Right lobe of liver (tissue), 6 donors: ENCODE measurements at regions not wholly inside any gene's neighbourhood (a gene's known extent, or its start where the extent isn't known, plus 50 kb on each side); places are given as distances from the start of the nearest gene placed in this dataset.

ENCODE experiments used
- ATAC-seq, 4 donors: fragments of 200-7000 bp; cut with Tn5 transposase; one replicate each; pipeline ENCODE4 v1.9.1; 2020; ENCODE audit warnings: mild to moderate bottlenecking in 4 of 4, moderate library complexity in 4 of 4
- DNase-seq, 3 donors: peaks; one replicate each; pipeline ENCODE4 v3.0.0-alpha.2; 2020
- H3K27ac ChIP-seq, 3 donors: fragments of 200-600 bp; one replicate each; pipeline ENCODE4 v1.8.0; 2022
- H3K27me3 ChIP-seq, 2 donors: fragments of 200-600 bp; one replicate each; pipeline ENCODE4 v1.8.0; 2022
- H3K36me3 ChIP-seq, 4 donors: fragments of 200-600 bp; sonication (generic) in 1 of 4; one replicate each; pipeline versions ENCODE4 v1.5.1 to v1.8.0; 2017 to 2022; ENCODE audit warnings: control low read depth in 1 of 4
- H3K4me1 ChIP-seq, 4 donors: fragments of 200-600 bp; sonication (generic) in 1 of 4; one replicate each; pipeline versions ENCODE4 v1.5.1 to v1.8.0; 2017 to 2022; ENCODE audit warnings: control low read depth in 1 of 4
- H3K4me3 ChIP-seq, 3 donors: fragments of 200-600 bp; one replicate each; pipeline ENCODE4 v1.8.0; 2022
- H3K9me3 ChIP-seq, 4 donors: fragments of 200-600 bp; sonication (generic) in 1 of 4; one replicate each; pipeline versions ENCODE4 v1.5.1 to v1.8.0; 2017 to 2022; ENCODE audit warnings: control low read depth in 1 of 4
- CTCF ChIP-seq, 4 donors: fragments of 200-600 bp in 3 of 4; fragments of 450-650 bp in 1 of 4; IDR thresholded peaks; one replicate each; pipeline versions ENCODE4 v1.5.1 to v1.8.0; 2016 to 2022; ENCODE audit warnings: antibody characterized with exemption in 4 of 4, mild to moderate bottlenecking in 2 of 4
- POLR2A ChIP-seq: fragments of 450-650 bp; IDR thresholded peaks from one replicate; pipeline ENCODE4 v1.6.1; 2017; ENCODE audit warnings: antibody characterized with exemption, mild to moderate bottlenecking
- whole genome bisulfite sequencing: methylation state at CpG from one replicate; pipeline ENCODE4 v1.1.6; 2018; ENCODE audit warnings: low coverage, low lambda C conversion rate; ENCODE audit not compliant: insufficient coverage; ENCODE audit errors: missing lambda C conversion rate; 5-methylcytosine and 5-hydroxymethylcytosine counted together
- intact Hi-C, 2 donors: fragments of 100-400 bp; cut with DNase I; formaldehyde crosslinking; loops; one replicate each; pipeline versions ENCODE4 v1.11.2 to v1.14.1; 2022
- donor health status: DM: no; HTN: yes; CAD: no.
- donor health status: DM: no; HTN: no; CAD: no.
- donor health status: DM: no; HTN: no; CAD: no.
- donor health status: DM: no; HTN: yes; CAD: no.
- donor health status: DM: no; HTN: yes; CAD: no.

- intact Hi-C loops, result no loop called here
- Histone ChIP-seq H3K27me3 (no peaks in the 10 kb centered on the region), H3K4me3 (no peak overlapping the region), H3K36me3 (no peaks in the 10 kb centered on the region), H3K27ac (no peak overlapping the region), H3K4me1 (no peaks in the 10 kb centered on the region), H3K9me3 (no peaks in the 10 kb centered on the region)
- no peak for ATAC-seq
- TF ChIP-seq POLR2A, result no peak
- no peak for TF ChIP-seq CTCF (IDR thresholded peaks at IDR 0.05)
- 38% methylated on average over 1 of the region's 4 CpGs for WGBS
- no peak for DNase-seq
These were observed 280.5 kb downstream of the VRK1 start for GRCh38 chr14:97077687-97078086.

- H3K4me3 ChIP-seq, result no peak overlapping the region
- DNase-seq (no peak), ATAC-seq (no peak)
- H3K27ac ChIP-seq, result no peak overlapping the region
- H3K9me3 ChIP-seq, result no peaks in the 10 kb centered on the region
- 59% methylated on average over 2 of the region's 2 CpGs for WGBS
- no peaks in the 10 kb centered on the region for H3K4me1 ChIP-seq
- intact Hi-C loops, result no loop called here
- no peaks in the 10 kb centered on the region for H3K36me3 ChIP-seq
- H3K27me3 ChIP-seq, result no peaks in the 10 kb centered on the region
- TF ChIP-seq CTCF (IDR thresholded peaks at IDR 0.05) (no peak), POLR2A (no peak)
These were observed 283.8 kb downstream of the VRK1 start for GRCh38 chr14:97080991-97081390.

- 53% methylated on average over 5 of the region's 5 CpGs for WGBS
- H3K9me3 ChIP-seq, result no peaks in the 10 kb centered on the region
- ATAC-seq, result no peak
- no peaks in the 10 kb centered on the region for H3K27me3 ChIP-seq
- no peak overlapping the region for H3K27ac ChIP-seq
- no peaks in the 10 kb centered on the region for H3K4me1 ChIP-seq
- H3K4me3 ChIP-seq, result no peak overlapping the region
- H3K36me3 ChIP-seq, result no peaks in the 10 kb centered on the region
- intact Hi-C loops, result no loop called here
- TF ChIP-seq CTCF (IDR thresholded peaks at IDR 0.05) (no peak), POLR2A (no peak)
- DNase-seq, result no peak
These were observed 298.1 kb downstream of the VRK1 start for GRCh38 chr14:97095269-97095668.

- no peaks in the 10 kb centered on the region for H3K4me1 ChIP-seq
- no peak overlapping the region for H3K27ac ChIP-seq
- TF ChIP-seq POLR2A (no peak), CTCF (IDR thresholded peaks at IDR 0.05) (no peak)
- DNase-seq (no peak), ATAC-seq (no peak)
- WGBS, result 13% methylated on average over 2 of the region's 3 CpGs
- no peak overlapping the region for H3K4me3 ChIP-seq
- no peaks in the 10 kb centered on the region for H3K9me3 ChIP-seq
- intact Hi-C loops, result no loop called here
- no peaks in the 10 kb centered on the region for H3K36me3 ChIP-seq
- H3K27me3 ChIP-seq, result no peaks in the 10 kb centered on the region
These were observed 300.1 kb downstream of the VRK1 start for GRCh38 chr14:97097296-97097695.

- intact Hi-C loops, result no loop called here
- Histone ChIP-seq H3K4me1 (no peaks in the 10 kb centered on the region), H3K9me3 (no peaks in the 10 kb centered on the region), H3K36me3 (no peaks in the 10 kb centered on the region), H3K27me3 (no peaks in the 10 kb centered on the region), H3K4me3 (no peak overlapping the region), H3K27ac (no peak overlapping the region)
- WGBS, result 62% methylated on average over 2 of the region's 2 CpGs
- TF ChIP-seq POLR2A (no peak), CTCF (IDR thresholded peaks at IDR 0.05) (no peak)
- DNase-seq (no peak), ATAC-seq (no peak)
These were observed 303.1 kb downstream of the VRK1 start for GRCh38 chr14:97100306-97100705.
